Mammary epithelial cell (primary cell): ENCODE measurements at regions not wholly inside any gene's neighbourhood (a gene's known extent, or its start where the extent isn't known, plus 50 kb on each side); places are given as distances from the start of the nearest gene placed in this dataset.

Experiments
- CTCF ChIP-seq, 2 donors: IDR thresholded peaks in 1 of 2; conservative IDR thresholded peaks in 1 of 2; 2 replicates each; pipeline ENCODE4 v1.5.1; 2011 to 2012; ENCODE audit warnings: inconsistent platforms in 2 of 2, low read length in 2 of 2, mild to moderate bottlenecking in 2 of 2, control low read depth in 1 of 2, low read depth in 1 of 2; ENCODE audit not compliant: insufficient read depth in 1 of 2; ENCODE audit errors: extremely low read depth in 1 of 2
- EZH2 ChIP-seq: IDR thresholded peaks from 2 replicates; pipeline ENCODE4 v1.6.1; 2012; ENCODE audit warnings: low read length, inconsistent platforms, borderline replicate concordance

GRCh38 chr3:24042174-24043059 is 97.3 kb downstream of the NR1D2 start:
- no peak for TF ChIP-seq CTCF (conservative IDR thresholded peaks at IDR 0.05 in 1 of 2, IDR thresholded peaks at IDR 0.05 in 1 of 2; ENCODE audit: extremely low read depth in 1 of 2, insufficient read depth in 1 of 2, low read depth in 1 of 2, low read length in 2 of 2)
- TF ChIP-seq EZH2: no peak
